BE2C (cell line): ENCODE measurements at regions not wholly inside any gene's neighbourhood (a gene's known extent, or its start where the extent isn't known, plus 50 kb on each side); places are given as distances from the start of the nearest gene placed in this dataset.

Source experiments
- DNase-seq: peaks from one replicate; pipeline ENCODE4 v3.0.0-alpha.2; 2020
- H3K27me3 ChIP-seq: fragments of 250-450 bp; sonication (Bioruptor Pico); 2 replicates; pipeline ENCODE4 v1.5.1; 2020; ENCODE audit warnings: mild to moderate bottlenecking
- H3K36me3 ChIP-seq: fragments of 250-450 bp; sonication (Bioruptor Pico); 2 replicates; pipeline ENCODE4 v1.5.1; 2020; ENCODE audit warnings: mild to moderate bottlenecking
- H3K4me1 ChIP-seq: fragments of 250-450 bp; sonication (Bioruptor Pico); 2 replicates; pipeline ENCODE4 v1.5.1; 2020
- H3K4me3 ChIP-seq: 2 replicates; pipeline ENCODE4 v1.5.1; 2011; ENCODE audit warnings: low read depth, low read length
- H3K9me3 ChIP-seq: fragments of 250-450 bp; sonication (Bioruptor Pico); 2 replicates; pipeline ENCODE4 v1.5.1; 2020
- CTCF ChIP-seq: IDR thresholded peaks from 2 replicates; pipeline ENCODE4 v1.5.1; 2012; ENCODE audit warnings: mild to moderate bottlenecking, low read depth, low read length

DNA sequence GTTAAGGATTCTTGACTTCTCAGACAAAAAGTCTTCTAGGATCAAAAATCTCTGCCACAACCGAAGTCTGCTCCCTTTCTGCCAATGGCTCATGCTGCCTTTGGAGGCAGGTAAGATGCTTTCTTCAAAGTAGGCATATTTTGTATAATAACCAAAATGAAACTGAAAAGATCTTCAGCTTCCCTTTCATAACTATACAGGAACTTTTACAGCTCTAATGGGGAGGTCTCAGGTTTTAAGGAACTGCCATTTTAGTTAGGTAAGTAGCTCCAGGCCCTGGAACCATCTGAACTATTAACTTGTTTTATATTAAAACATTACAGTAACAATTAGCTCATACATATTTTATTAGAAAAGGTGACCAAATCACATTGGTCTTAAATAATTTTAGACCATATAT lies 110.9 kb upstream of the FREM1 start:
- no peak for DNase-seq
- H3K4me3 ChIP-seq, result no peak overlapping the region
- H3K27me3 ChIP-seq, result no peaks in the 10 kb centered on the region
- no peak for TF ChIP-seq CTCF
- no peaks in the 10 kb centered on the region for H3K4me1 ChIP-seq
- no peaks in the 10 kb centered on the region for H3K9me3 ChIP-seq
- no peaks in the 10 kb centered on the region for H3K36me3 ChIP-seq

- Histone ChIP-seq H3K4me3 (no peak overlapping the region), H3K36me3 (no peaks in the 10 kb centered on the region), H3K9me3 (no peaks in the 10 kb centered on the region), H3K27me3 (no peaks in the 10 kb centered on the region), H3K4me1 (no peaks in the 10 kb centered on the region)
- DNase-seq, result no peak
- TF ChIP-seq CTCF, result no peak
These were observed 107.9 kb upstream of the FREM1 start for GRCh38 chr9:15018096-15018637.

- Histone ChIP-seq H3K36me3 (no peaks in the 10 kb centered on the region), H3K9me3 (no peaks in the 10 kb centered on the region), H3K27me3 (no peaks in the 10 kb centered on the region), H3K4me3 (no peak overlapping the region), H3K4me1 (no peaks in the 10 kb centered on the region)
- no peak for DNase-seq
- TF ChIP-seq CTCF, result no peak
These were observed 100.4 kb upstream of the FREM1 start for GRCh38 chr9:15010581-15010980.

GRCh38 chr9:15007698-15008097 lies 97.5 kb upstream of the FREM1 start:
- Histone ChIP-seq H3K4me3 (no peak overlapping the region), H3K4me1 (no peaks in the 10 kb centered on the region), H3K27me3 (no peaks in the 10 kb centered on the region), H3K36me3 (no peaks in the 10 kb centered on the region), H3K9me3 (no peaks in the 10 kb centered on the region)
- no peak for TF ChIP-seq CTCF
- DNase-seq, result no peak

GRCh38 chr9:14994738-14995137 lies 84.5 kb upstream of the FREM1 start:
- Histone ChIP-seq H3K27me3 (no peaks in the 10 kb centered on the region), H3K36me3 (no peaks in the 10 kb centered on the region), H3K4me1 (peaks cover 5% of the 10 kb centered on the region; the same call in 1 of the 2 replicates), H3K9me3 (no peaks in the 10 kb centered on the region), H3K4me3 (no peak overlapping the region)
- DNase-seq, result no peak
- TF ChIP-seq CTCF, result no peak

DNA sequence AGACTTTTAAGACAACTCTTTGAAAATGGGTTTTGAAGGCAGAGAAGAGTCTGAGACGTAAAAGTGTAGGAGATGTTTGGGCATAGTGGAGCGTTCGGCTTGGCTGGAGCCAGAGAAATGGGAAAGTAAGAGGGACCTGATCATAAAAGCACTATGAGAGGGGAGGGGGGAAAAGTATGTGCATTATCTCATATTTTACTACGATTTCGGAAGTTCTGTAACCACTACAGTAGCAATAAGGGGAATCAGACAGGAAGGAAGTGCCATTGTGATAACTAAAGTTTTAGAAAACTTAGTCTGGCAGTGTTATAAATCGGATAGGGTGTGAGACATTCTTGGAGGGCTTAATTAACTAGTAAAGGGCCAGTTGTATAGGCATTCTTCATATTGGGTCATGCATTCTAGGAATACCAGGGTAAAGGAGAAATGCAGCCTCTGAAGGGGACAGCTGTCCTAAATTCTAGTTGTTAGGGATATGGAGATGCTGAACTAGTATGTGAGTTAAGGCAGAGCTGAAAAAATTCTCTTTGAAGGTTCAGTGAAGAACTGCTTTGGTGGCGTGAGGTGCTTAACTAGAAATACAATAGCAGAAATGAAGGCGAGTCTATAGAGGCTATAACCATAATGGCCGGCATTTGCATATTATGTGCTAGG lies 83.8 kb upstream of the FREM1 start:
- DNase-seq, result no peak

More for the DNA sequence above, 83.8 kb upstream of the FREM1 start:
- Histone ChIP-seq H3K4me3 (peak overlapping the region; percentile 75), H3K27me3 (no peaks in the 10 kb centered on the region), H3K4me1 (peaks cover 5% of the 10 kb centered on the region; the same call in 1 of the 2 replicates), H3K9me3 (no peaks in the 10 kb centered on the region), H3K36me3 (no peaks in the 10 kb centered on the region)
- TF ChIP-seq CTCF, result no peak
